ENCODE measurements at regions not wholly inside any gene's neighbourhood (a gene's known extent, or its start where the extent isn't known, plus 50 kb on each side); places are given as distances from the start of the nearest gene placed in this dataset.

- Histone ChIP-seq H3K9me1 (ENCODE audit: control insufficient read depth, insufficient read depth, low read length) (no peaks in the 10 kb centered on the region), H3K27me3 (ENCODE audit: control insufficient read depth in 2 of 2, insufficient read depth in 2 of 2, low read length in 2 of 2) (no peaks in the 10 kb centered on the region), H3K9me3 (replicated peaks; ENCODE audit: control insufficient read depth, insufficient read depth, low read depth, low read length) (no peaks in the 10 kb centered on the region), H2AFZ (ENCODE audit: low read depth, low read length) (no peak overlapping the region), H3K9ac (ENCODE audit: insufficient read depth in 1 of 2, low read depth in 2 of 2, low read length in 2 of 2) (no peak overlapping the region), H4K20me1 (replicated peaks; ENCODE audit: control insufficient read depth, insufficient read depth, low read length) (no peaks in the 10 kb centered on the region), H3K79me2 (ENCODE audit: control insufficient read depth, insufficient read depth, low read length) (no peaks in the 10 kb centered on the region), H3K27ac (ENCODE audit: extremely low read depth, low read depth, low read length) (no peak overlapping the region), H3K4me2 (ENCODE audit: insufficient read depth, low read length) (no peak overlapping the region), H3K36me3 (ENCODE audit: control insufficient read depth, insufficient read depth, low read length) (no peaks in the 10 kb centered on the region), H3K4me1 (replicated peaks in 1 of 2; ENCODE audit: control insufficient read depth in 2 of 2, insufficient read depth in 2 of 2, low read length in 2 of 2) (no peaks in the 10 kb centered on the region), H3K4me3 (no peak overlapping the region)
- in situ Hi-C loops (cut with MboI): no loop called here
- BruUV-seq (replicated peaks): no TSS peak
- ChIA-PET CTCF (ENCODE audit: low intra/inter-chr PET ratio) (no interaction called here), POLR2A (no interaction called here)
- intact Hi-C loops (cut with micrococcal nuclease): no loop called here
- no peak for ATAC-seq
- FAIRE-seq: no peak
- WGBS (ENCODE audit: insufficient coverage, low coverage, missing lambda C conversion rate): 2% methylated on average over 3 of the region's 3 CpGs
- no peak for DNase-seq (ENCODE audit: extremely low read depth in 1 of 4, low spot score in 3 of 4)
- TF ChIP-seq SIN3A (IDR thresholded peaks at IDR 0.05; ENCODE audit: borderline replicate concordance in 2 of 2, control insufficient read depth in 1 of 2, low read depth in 2 of 2, low read length in 2 of 2) (no peak), JUND (IDR thresholded peaks at IDR 0.05; ENCODE audit: borderline replicate concordance, low read depth, low read length) (no peak), JUND (tag; IDR thresholded peaks at IDR 0.05; ENCODE audit: borderline replicate concordance, low read depth, low read length) (no peak), ZNF41 (CRISPR knock-in tag; conservative IDR thresholded peaks at IDR 0.05) (no peak), ZNF449 (CRISPR knock-in tag; IDR thresholded peaks at IDR 0.05) (no peak), FOXA1 (IDR thresholded peaks at IDR 0.05; ENCODE audit: borderline replicate concordance) (no peak), SMARCE1 (IDR thresholded peaks at IDR 0.05) (no peak), NELFE (IDR thresholded peaks at IDR 0.05; ENCODE audit: insufficient read depth, insufficient read length) (no peak), POU5F1 (IDR thresholded peaks at IDR 0.05; ENCODE audit: borderline replicate concordance, low read depth, low read length, partially characterized antibody) (no peak), SMARCB1 (IDR thresholded peaks at IDR 0.05; ENCODE audit: insufficient read length, low read depth) (no peak), KAT8 (IDR thresholded peaks at IDR 0.05; ENCODE audit: low read depth) (no peak), CTCF (IDR thresholded peaks at IDR 0.05 in 2 of 3, conservative IDR thresholded peaks at IDR 0.05 in 1 of 3; ENCODE audit: insufficient read depth in 2 of 3, low read depth in 1 of 3, low read length in 3 of 3) (no peak), E2F8 (IDR thresholded peaks at IDR 0.05; ENCODE audit: low read depth, partially characterized antibody) (no peak)
These were observed 390.6 kb downstream of the AASDHPPT start for GRCh38 chr11:106468086-106468485.

All from K562 (cell line).